Colonic mucosa (tissue), 4 donors: ENCODE measurements at regions not wholly inside any gene's neighbourhood (a gene's known extent, or its start where the extent isn't known, plus 50 kb on each side); places are given as distances from the start of the nearest gene placed in this dataset.
A peak's percentile ranks its signal among the peaks of the same experiment; 100 is the strongest.

Experiments
- DNase-seq: peaks from one replicate; pipeline ENCODE4 v3.0.0-alpha.2; 2020
- H3K27ac ChIP-seq: fragments of 200-600 bp; one replicate; pipeline ENCODE4 v1.8.0; 2021
- H3K27me3 ChIP-seq: fragments of 200-600 bp; one replicate; pipeline ENCODE4 v1.8.0; 2021
- H3K36me3 ChIP-seq: fragments of 200-600 bp; one replicate; pipeline ENCODE4 v1.8.0; 2021
- H3K4me1 ChIP-seq: fragments of 200-600 bp; one replicate; pipeline ENCODE4 v1.8.0; 2021; ENCODE audit warnings: mild to moderate bottlenecking
- H3K4me3 ChIP-seq: fragments of 200-600 bp; one replicate; pipeline ENCODE4 v1.8.0; 2021
- H3K9ac ChIP-seq, 2 donors: one replicate each; pipeline ENCODE4 v1.7.0; 2013; ENCODE audit warnings: control low read depth in 2 of 2, low read depth in 2 of 2, low read length in 2 of 2
- H3K9me3 ChIP-seq: fragments of 200-600 bp; one replicate; pipeline ENCODE4 v1.8.0; 2021
- CTCF ChIP-seq: fragments of 200-600 bp; IDR thresholded peaks from one replicate; pipeline ENCODE4 v1.8.0; 2022; ENCODE audit warnings: antibody characterized with exemption, mild to moderate bottlenecking
- intact Hi-C: fragments of 100-400 bp; cut with DNase I; formaldehyde crosslinking; loops from one replicate; pipeline ENCODE4 v1.14.1; 2022
- donor health status: healthy.
- donor health status: DM: no; HTN: no; CAD: no.
- donor health status: DM: no; HTN: no; CAD: no.

GRCh38 chr3:40978442-40978841, 220.9 kb upstream of the CTNNB1 start:
- TF ChIP-seq CTCF: no peak
- Histone ChIP-seq H3K27ac (no peak overlapping the region), H3K27me3 (no peaks in the 10 kb centered on the region), H3K9me3 (no peaks in the 10 kb centered on the region), H3K9ac (no peak overlapping the region), H3K4me3 (no peak overlapping the region), H3K4me1 (no peaks in the 10 kb centered on the region), H3K36me3 (no peaks in the 10 kb centered on the region)
- no peak for DNase-seq
- intact Hi-C loops: loop anchor here (10.0 kb wide), 1 partner anchor 226 kb away; no protein-coding TSS in a partner anchor

GRCh38 chr3:40979962-40980361, 219.3 kb upstream of the CTNNB1 start:
- H3K4me3 ChIP-seq: no peak overlapping the region
- intact Hi-C loops: loop anchor here (10.0 kb wide), 1 partner anchor 225 kb away; no protein-coding TSS in a partner anchor

GRCh38 chr3:40980467-40980866, 218.8 kb upstream of the CTNNB1 start:
- intact Hi-C loops: no loop called here
- no peak for TF ChIP-seq CTCF

More at GRCh38 chr3:40979962-40980361, 219.3 kb upstream of the CTNNB1 start:
- H3K9me3 ChIP-seq: no peaks in the 10 kb centered on the region
- H3K36me3 ChIP-seq: no peaks in the 10 kb centered on the region
- H3K9ac ChIP-seq: no peak overlapping the region
- H3K27me3 ChIP-seq: no peaks in the 10 kb centered on the region
- no peak for TF ChIP-seq CTCF
- DNase-seq: no peak
- no peak overlapping the region for H3K27ac ChIP-seq
- no peaks in the 10 kb centered on the region for H3K4me1 ChIP-seq

GRCh38 chr3:40985195-40985594, 214.1 kb upstream of the CTNNB1 start:
- intact Hi-C loops: no loop called here
- Histone ChIP-seq H3K4me1 (no peaks in the 10 kb centered on the region), H3K27ac (no peak overlapping the region), H3K9me3 (no peaks in the 10 kb centered on the region), H3K9ac (no peak overlapping the region), H3K4me3 (no peak overlapping the region), H3K36me3 (no peaks in the 10 kb centered on the region), H3K27me3 (no peaks in the 10 kb centered on the region)
- DNase-seq: peak; percentile 36
- no peak for TF ChIP-seq CTCF

More at GRCh38 chr3:40980467-40980866, 218.8 kb upstream of the CTNNB1 start:
- Histone ChIP-seq H3K9ac (no peak overlapping the region), H3K27me3 (no peaks in the 10 kb centered on the region), H3K9me3 (no peaks in the 10 kb centered on the region), H3K36me3 (no peaks in the 10 kb centered on the region), H3K4me1 (no peaks in the 10 kb centered on the region), H3K4me3 (no peak overlapping the region), H3K27ac (no peak overlapping the region)
- no peak for DNase-seq

GRCh38 chr3:40988468-40988867, 210.8 kb upstream of the CTNNB1 start:
- H3K27ac ChIP-seq: no peak overlapping the region
- no peaks in the 10 kb centered on the region for H3K4me1 ChIP-seq
- TF ChIP-seq CTCF: no peak

More at GRCh38 chr3:40988468-40988867, 210.8 kb upstream of the CTNNB1 start:
- no peaks in the 10 kb centered on the region for H3K36me3 ChIP-seq
- H3K27me3 ChIP-seq: no peaks in the 10 kb centered on the region
- no peaks in the 10 kb centered on the region for H3K9me3 ChIP-seq
- H3K4me3 ChIP-seq: no peak overlapping the region
- intact Hi-C loops: no loop called here
- H3K9ac ChIP-seq: no peak overlapping the region
- DNase-seq: no peak
